Right lobe of liver (tissue), 6 donors: ENCODE measurements at regions not wholly inside any gene's neighbourhood (a gene's known extent, or its start where the extent isn't known, plus 50 kb on each side); places are given as distances from the start of the nearest gene placed in this dataset.

Experiments
- ATAC-seq, 4 donors: fragments of 200-7000 bp; cut with Tn5 transposase; one replicate each; pipeline ENCODE4 v1.9.1; 2020; ENCODE audit warnings: mild to moderate bottlenecking in 4 of 4, moderate library complexity in 4 of 4
- DNase-seq, 3 donors: peaks; one replicate each; pipeline ENCODE4 v3.0.0-alpha.2; 2020
- H3K27ac ChIP-seq, 3 donors: fragments of 200-600 bp; one replicate each; pipeline ENCODE4 v1.8.0; 2022
- H3K27me3 ChIP-seq, 2 donors: fragments of 200-600 bp; one replicate each; pipeline ENCODE4 v1.8.0; 2022
- H3K36me3 ChIP-seq, 4 donors: fragments of 200-600 bp; sonication (generic) in 1 of 4; one replicate each; pipeline versions ENCODE4 v1.5.1 to v1.8.0; 2017 to 2022; ENCODE audit warnings: control low read depth in 1 of 4
- H3K4me1 ChIP-seq, 4 donors: fragments of 200-600 bp; sonication (generic) in 1 of 4; one replicate each; pipeline versions ENCODE4 v1.5.1 to v1.8.0; 2017 to 2022; ENCODE audit warnings: control low read depth in 1 of 4
- H3K4me3 ChIP-seq, 3 donors: fragments of 200-600 bp; one replicate each; pipeline ENCODE4 v1.8.0; 2022
- H3K9me3 ChIP-seq, 4 donors: fragments of 200-600 bp; sonication (generic) in 1 of 4; one replicate each; pipeline versions ENCODE4 v1.5.1 to v1.8.0; 2017 to 2022; ENCODE audit warnings: control low read depth in 1 of 4
- CTCF ChIP-seq, 4 donors: fragments of 200-600 bp in 3 of 4; fragments of 450-650 bp in 1 of 4; IDR thresholded peaks; one replicate each; pipeline versions ENCODE4 v1.5.1 to v1.8.0; 2016 to 2022; ENCODE audit warnings: antibody characterized with exemption in 4 of 4, mild to moderate bottlenecking in 2 of 4
- POLR2A ChIP-seq: fragments of 450-650 bp; IDR thresholded peaks from one replicate; pipeline ENCODE4 v1.6.1; 2017; ENCODE audit warnings: antibody characterized with exemption, mild to moderate bottlenecking
- WGBS: methylation state at CpG from one replicate; pipeline ENCODE4 v1.1.6; 2018; ENCODE audit warnings: low coverage, low lambda C conversion rate; ENCODE audit not compliant: insufficient coverage; ENCODE audit errors: missing lambda C conversion rate; 5-methylcytosine and 5-hydroxymethylcytosine counted together
- intact Hi-C, 2 donors: fragments of 100-400 bp; cut with DNase I; formaldehyde crosslinking; loops; one replicate each; pipeline versions ENCODE4 v1.11.2 to v1.14.1; 2022
- donor health status: DM: no; HTN: yes; CAD: no.
- donor health status: DM: no; HTN: no; CAD: no.
- donor health status: DM: no; HTN: no; CAD: no.
- donor health status: DM: no; HTN: yes; CAD: no.
- donor health status: DM: no; HTN: yes; CAD: no.

- Histone ChIP-seq H3K4me1 (peaks cover 0 to 14% (median 6%) of the 10 kb centered on the region in 4 donors), H3K27me3 (no peaks in the 10 kb centered on the region), H3K36me3 (no peaks in the 10 kb centered on the region), H3K27ac (no peak overlapping the region), H3K9me3 (no peaks in the 10 kb centered on the region), H3K4me3 (no peak overlapping the region)
- no peak for DNase-seq
- intact Hi-C loops, result no loop called here
- ATAC-seq, result no peak
- no peak for TF ChIP-seq CTCF (IDR thresholded peaks at IDR 0.05)
- no peak for TF ChIP-seq POLR2A
- 93% methylated on average over 8 of the region's 8 CpGs for WGBS
Observed at GRCh38 chr12:124658806-124659402, 91.5 kb upstream of the NCOR2 start.

- intact Hi-C loops, result no loop called here
- Histone ChIP-seq H3K4me3 (no peak overlapping the region), H3K27me3 (no peaks in the 10 kb centered on the region), H3K27ac (no peak overlapping the region), H3K4me1 (peaks cover 0 to 14% (median 6%) of the 10 kb centered on the region in 4 donors), H3K9me3 (no peaks in the 10 kb centered on the region), H3K36me3 (no peaks in the 10 kb centered on the region)
- no peak for ATAC-seq
- TF ChIP-seq POLR2A, result no peak
- TF ChIP-seq CTCF (IDR thresholded peaks at IDR 0.05), result no peak
- no peak for DNase-seq
- WGBS, result 84% methylated on average over 4 of the region's 4 CpGs
Observed at GRCh38 chr12:124658302-124658701, 90.9 kb upstream of the NCOR2 start.

- intact Hi-C loops, result no loop called here
- 24% methylated on average over 4 of the region's 8 CpGs for WGBS
- ATAC-seq (peak in 2 of 4 donors; percentile 39 to 48), DNase-seq (no peak)
- Histone ChIP-seq H3K27ac (no peak overlapping the region), H3K36me3 (no peaks in the 10 kb centered on the region), H3K27me3 (no peaks in the 10 kb centered on the region), H3K4me1 (peaks cover 0 to 14% (median 6%) of the 10 kb centered on the region in 4 donors), H3K4me3 (no peak overlapping the region), H3K9me3 (no peaks in the 10 kb centered on the region)
- TF ChIP-seq CTCF (IDR thresholded peaks at IDR 0.05) (no peak), POLR2A (no peak)
Observed at GRCh38 chr12:124656947-124657434, 89.6 kb upstream of the NCOR2 start.

- DNase-seq (peak in 1 of 3 donors; percentile 45), ATAC-seq (peak; percentile 18 to 58 (median 35))
- no peak for TF ChIP-seq POLR2A
- TF ChIP-seq CTCF (IDR thresholded peaks at IDR 0.05), result no peak
- no peaks in the 10 kb centered on the region for H3K36me3 ChIP-seq
- no peaks in the 10 kb centered on the region for H3K9me3 ChIP-seq
- no peaks in the 10 kb centered on the region for H3K27me3 ChIP-seq
- WGBS, result 50% methylated on average over 7 of the region's 20 CpGs
- peaks cover 0 to 14% (median 6%) of the 10 kb centered on the region in 4 donors for H3K4me1 ChIP-seq
- no peak overlapping the region for H3K4me3 ChIP-seq
- intact Hi-C loops, result no loop called here
- H3K27ac ChIP-seq, result peak overlapping the region in 2 of 3 donors; percentile 12 to 70
Observed at GRCh38 chr12:124655698-124656516, 88.5 kb upstream of the NCOR2 start.
